ENCODE measurements at regions not wholly inside any gene's neighbourhood (a gene's known extent, or its start where the extent isn't known, plus 50 kb on each side); places are given as distances from the start of the nearest gene placed in this dataset.

GRCh38 chr2:175576875-175577274, 395.4 kb upstream of the ATP5MC3 start:
- WGBS, 4 donors: 74 to 83% (median 79%) methylated on average over 5 of the region's 5 CpGs

GRCh38 chr2:175576270-175576669, 394.8 kb upstream of the ATP5MC3 start:
- H3K4me1 ChIP-seq (replicated peaks in 1 of 2): no peaks in the 10 kb centered on the region
- no peak for DNase-seq
- no peak overlapping the region for H3K4me3 ChIP-seq
- no peak overlapping the region for H3K27ac ChIP-seq
- no peaks in the 10 kb centered on the region for H3K9me3 ChIP-seq (replicated peaks in 1 of 3)
- intact Hi-C loops (cut with DNase I): no loop called here
- no peak for TF ChIP-seq POLR2A (IDR thresholded peaks at IDR 0.05)
- TF ChIP-seq CTCF (IDR thresholded peaks at IDR 0.05): no peak
- no peaks in the 10 kb centered on the region for H3K36me3 ChIP-seq (replicated peaks in 1 of 2)
- WGBS, 4 donors: 75 to 89% (median 81%) methylated on average over 2 of the region's 2 CpGs
- no peaks in the 10 kb centered on the region for H3K27me3 ChIP-seq

More at GRCh38 chr2:175576875-175577274, 395.4 kb upstream of the ATP5MC3 start:
- intact Hi-C loops (cut with DNase I): no loop called here
- no peaks in the 10 kb centered on the region for H3K9me3 ChIP-seq (replicated peaks in 1 of 3)
- H3K4me3 ChIP-seq: no peak overlapping the region
- TF ChIP-seq POLR2A (IDR thresholded peaks at IDR 0.05): no peak
- no peak for TF ChIP-seq CTCF (IDR thresholded peaks at IDR 0.05)
- H3K27me3 ChIP-seq: no peaks in the 10 kb centered on the region
- no peak for DNase-seq
- no peak overlapping the region for H3K27ac ChIP-seq
- H3K4me1 ChIP-seq (replicated peaks in 1 of 2): no peaks in the 10 kb centered on the region
- no peaks in the 10 kb centered on the region for H3K36me3 ChIP-seq (replicated peaks in 1 of 2)

GRCh38 chr2:175575346-175576258, 394.1 kb upstream of the ATP5MC3 start:
- Histone ChIP-seq H3K4me3 (no peak overlapping the region), H3K27me3 (no peaks in the 10 kb centered on the region), H3K36me3 (replicated peaks in 1 of 2) (no peaks in the 10 kb centered on the region), H3K4me1 (replicated peaks in 1 of 2) (no peaks in the 10 kb centered on the region), H3K9me3 (replicated peaks in 1 of 3) (no peaks in the 10 kb centered on the region), H3K27ac (no peak overlapping the region)
- intact Hi-C loops (cut with DNase I): no loop called here
- TF ChIP-seq POLR2A (IDR thresholded peaks at IDR 0.05): no peak
- no peak for TF ChIP-seq CTCF (IDR thresholded peaks at IDR 0.05)
- DNase-seq: no peak
- WGBS, 4 donors: 61 to 73% (median 63%) methylated on average over 12 of the region's 12 CpGs

GRCh38 chr2:175574069-175574468, 392.6 kb upstream of the ATP5MC3 start:
- intact Hi-C loops (cut with DNase I): no loop called here
- 91 to 97% (median 93%) methylated on average over 3 of the region's 3 CpGs for WGBS, 4 donors
- TF ChIP-seq CTCF (IDR thresholded peaks at IDR 0.05) (no peak), POLR2A (IDR thresholded peaks at IDR 0.05) (no peak)
- Histone ChIP-seq H3K27ac (no peak overlapping the region), H3K27me3 (no peaks in the 10 kb centered on the region), H3K4me1 (replicated peaks in 1 of 2) (no peaks in the 10 kb centered on the region), H3K9me3 (replicated peaks in 1 of 3) (no peaks in the 10 kb centered on the region), H3K36me3 (replicated peaks in 1 of 2) (no peaks in the 10 kb centered on the region), H3K4me3 (no peak overlapping the region)
- no peak for DNase-seq
